ENCODE measurements at regions not wholly inside any gene's neighbourhood (a gene's known extent, or its start where the extent isn't known, plus 50 kb on each side); places are given as distances from the start of the nearest gene placed in this dataset.

DNA sequence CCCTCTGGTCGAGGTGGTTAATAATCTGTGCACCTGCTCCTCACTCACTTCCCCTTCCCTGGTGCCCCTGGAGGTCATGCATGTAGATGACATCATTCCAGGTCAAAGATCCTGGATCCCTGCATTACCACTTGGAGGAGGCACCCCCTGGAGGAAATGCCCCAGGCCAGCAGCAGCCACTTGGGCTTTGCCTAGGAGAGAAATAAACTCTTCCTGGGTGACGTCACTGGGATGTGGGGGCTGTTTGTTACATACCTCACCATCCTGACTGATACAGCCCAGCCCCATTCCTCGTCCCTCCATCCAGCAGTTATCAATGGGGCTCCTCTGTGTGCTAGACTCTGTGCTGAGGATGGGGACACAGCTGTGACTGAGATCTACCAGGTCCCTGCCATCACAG lies 433.6 kb downstream of the PTPRU start:
- no peak for DNase-seq (ENCODE audit: low read depth)
- H3K4me3 ChIP-seq (ENCODE audit: low read depth, low read length), result no peak overlapping the region
- no peak for TF ChIP-seq MYC (IDR thresholded peaks at IDR 0.05; ENCODE audit: low read depth, low read length)
- TF ChIP-seq POLR2A (IDR thresholded peaks at IDR 0.05; ENCODE audit: extremely low read depth, insufficient read length), result no peak
- TF ChIP-seq, protein P1, sequence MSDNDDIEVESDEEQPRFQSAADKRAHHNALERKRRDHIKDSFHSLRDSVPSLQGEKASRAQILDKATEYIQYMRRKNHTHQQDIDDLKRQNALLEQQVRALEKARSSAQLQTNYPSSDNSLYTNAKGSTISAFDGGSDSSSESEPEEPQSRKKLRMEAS (IDR thresholded peaks at IDR 0.05; ENCODE audit: low read depth, low read length), result no peak
- TF ChIP-seq, protein P2, sequence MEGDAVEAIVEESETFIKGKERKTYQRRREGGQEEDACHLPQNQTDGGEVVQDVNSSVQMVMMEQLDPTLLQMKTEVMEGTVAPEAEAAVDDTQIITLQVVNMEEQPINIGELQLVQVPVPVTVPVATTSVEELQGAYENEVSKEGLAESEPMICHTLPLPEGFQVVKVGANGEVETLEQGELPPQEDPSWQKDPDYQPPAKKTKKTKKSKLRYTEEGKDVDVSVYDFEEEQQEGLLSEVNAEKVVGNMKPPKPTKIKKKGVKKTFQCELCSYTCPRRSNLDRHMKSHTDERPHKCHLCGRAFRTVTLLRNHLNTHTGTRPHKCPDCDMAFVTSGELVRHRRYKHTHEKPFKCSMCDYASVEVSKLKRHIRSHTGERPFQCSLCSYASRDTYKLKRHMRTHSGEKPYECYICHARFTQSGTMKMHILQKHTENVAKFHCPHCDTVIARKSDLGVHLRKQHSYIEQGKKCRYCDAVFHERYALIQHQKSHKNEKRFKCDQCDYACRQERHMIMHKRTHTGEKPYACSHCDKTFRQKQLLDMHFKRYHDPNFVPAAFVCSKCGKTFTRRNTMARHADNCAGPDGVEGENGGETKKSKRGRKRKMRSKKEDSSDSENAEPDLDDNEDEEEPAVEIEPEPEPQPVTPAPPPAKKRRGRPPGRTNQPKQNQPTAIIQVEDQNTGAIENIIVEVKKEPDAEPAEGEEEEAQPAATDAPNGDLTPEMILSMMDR (IDR thresholded peaks at IDR 0.05; ENCODE audit: low read depth, low read length), result no peak

DNA sequence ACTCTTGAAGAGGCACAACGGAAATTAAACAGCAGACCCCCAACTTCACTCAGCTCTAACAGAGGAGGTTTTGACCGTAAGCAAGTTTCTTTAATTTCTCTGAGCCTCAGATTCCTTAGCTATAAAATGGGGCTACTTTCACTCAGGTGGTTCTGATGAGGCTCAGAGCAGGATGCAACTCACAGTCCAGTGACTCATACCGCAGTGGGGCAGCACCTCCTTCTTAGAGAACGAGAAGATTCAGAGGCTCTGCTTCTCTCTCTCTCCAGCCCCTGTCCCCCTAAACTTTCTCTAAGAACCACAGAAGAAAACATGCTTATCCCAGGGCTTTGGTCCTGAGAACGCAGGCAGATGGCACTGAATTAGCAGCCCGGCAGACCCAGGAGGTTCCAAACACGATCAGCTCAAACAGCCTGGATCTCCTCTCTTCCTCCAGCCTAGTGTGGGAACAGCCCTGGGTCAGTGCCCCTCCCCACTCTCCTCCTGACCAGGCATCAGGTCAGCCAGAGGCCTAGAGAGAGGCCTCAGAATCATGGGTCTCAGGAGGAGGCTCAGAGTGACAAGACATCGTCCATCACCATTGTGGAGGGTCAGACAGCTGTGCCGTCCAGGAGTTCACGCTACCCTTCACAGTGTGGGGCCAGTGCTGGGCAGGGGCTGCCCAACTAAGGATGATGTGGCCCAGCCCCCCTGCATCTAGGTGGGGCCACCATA lies 433.0 kb downstream of the PTPRU start:
- TF ChIP-seq, protein P2 (IDR thresholded peaks at IDR 0.05; ENCODE audit: low read depth, low read length), result no peak
- TF ChIP-seq, protein P1 (IDR thresholded peaks at IDR 0.05; ENCODE audit: low read depth, low read length), result no peak
- no peak for TF ChIP-seq MYC (IDR thresholded peaks at IDR 0.05; ENCODE audit: low read depth, low read length)
- TF ChIP-seq POLR2A (IDR thresholded peaks at IDR 0.05; ENCODE audit: extremely low read depth, insufficient read length), result no peak
- H3K4me3 ChIP-seq (ENCODE audit: low read depth, low read length), result no peak overlapping the region
- DNase-seq (ENCODE audit: low read depth), result no peak

DNA sequence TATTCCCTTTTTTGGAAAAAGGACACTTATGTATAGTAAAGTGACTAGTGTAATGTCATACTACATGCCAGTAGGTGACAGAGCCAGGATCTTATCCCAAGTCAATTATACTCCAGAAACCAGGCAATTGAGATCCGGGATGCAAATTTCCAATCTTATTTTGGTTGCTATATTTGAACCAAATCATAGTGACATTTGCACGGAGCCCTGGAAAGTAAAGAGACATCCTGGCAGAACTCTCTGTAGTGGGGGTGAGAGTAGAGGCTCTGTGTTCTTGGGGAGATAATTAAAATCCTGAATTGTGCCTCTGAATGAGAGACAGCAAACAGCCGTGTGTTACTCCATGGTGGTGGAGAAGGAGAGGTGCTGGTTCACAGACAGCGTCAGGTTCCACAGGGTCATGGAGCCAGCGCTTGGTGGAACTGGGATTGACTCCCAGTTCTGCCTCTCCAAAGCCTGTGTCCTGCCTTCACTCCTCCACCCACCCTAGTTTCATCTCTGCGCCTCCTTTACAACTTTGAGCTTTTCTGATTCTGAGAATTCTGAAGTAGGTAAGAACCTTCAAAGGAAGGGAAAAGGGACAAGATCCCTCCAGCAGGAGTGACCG lies 432.3 kb downstream of the PTPRU start:
- TF ChIP-seq POLR2A (IDR thresholded peaks at IDR 0.05; ENCODE audit: extremely low read depth, insufficient read length) (no peak), MYC (IDR thresholded peaks at IDR 0.05; ENCODE audit: low read depth, low read length) (no peak)
- TF ChIP-seq, protein P1 (IDR thresholded peaks at IDR 0.05; ENCODE audit: low read depth, low read length), result no peak
- TF ChIP-seq, protein P2 (IDR thresholded peaks at IDR 0.05; ENCODE audit: low read depth, low read length), result no peak
- DNase-seq (ENCODE audit: low read depth), result no peak
- no peak overlapping the region for H3K4me3 ChIP-seq (ENCODE audit: low read depth, low read length)

DNA sequence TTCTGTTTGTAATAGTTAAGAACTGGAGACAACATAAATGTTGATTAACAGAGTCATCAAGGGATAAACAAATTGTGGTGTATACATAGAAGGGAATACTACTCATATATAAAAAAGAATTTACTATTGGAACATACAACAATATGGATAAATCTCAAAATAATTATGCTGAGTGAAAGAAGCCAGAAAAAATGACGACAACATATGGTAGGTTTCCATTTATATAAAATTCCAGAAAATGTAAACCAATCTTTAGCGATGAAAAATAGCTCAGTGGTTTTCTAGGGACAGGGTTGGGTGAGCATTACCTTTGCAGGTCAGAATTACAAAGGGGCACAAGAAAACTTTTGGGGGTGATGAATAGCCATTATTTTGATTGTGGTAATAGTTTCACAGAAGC lies 431.6 kb downstream of the PTPRU start:
- TF ChIP-seq POLR2A (IDR thresholded peaks at IDR 0.05; ENCODE audit: extremely low read depth, insufficient read length) (no peak), MYC (IDR thresholded peaks at IDR 0.05; ENCODE audit: low read depth, low read length) (no peak)
- TF ChIP-seq, protein P1 (IDR thresholded peaks at IDR 0.05; ENCODE audit: low read depth, low read length), result no peak
- TF ChIP-seq, protein P2 (IDR thresholded peaks at IDR 0.05; ENCODE audit: low read depth, low read length), result no peak

DNA sequence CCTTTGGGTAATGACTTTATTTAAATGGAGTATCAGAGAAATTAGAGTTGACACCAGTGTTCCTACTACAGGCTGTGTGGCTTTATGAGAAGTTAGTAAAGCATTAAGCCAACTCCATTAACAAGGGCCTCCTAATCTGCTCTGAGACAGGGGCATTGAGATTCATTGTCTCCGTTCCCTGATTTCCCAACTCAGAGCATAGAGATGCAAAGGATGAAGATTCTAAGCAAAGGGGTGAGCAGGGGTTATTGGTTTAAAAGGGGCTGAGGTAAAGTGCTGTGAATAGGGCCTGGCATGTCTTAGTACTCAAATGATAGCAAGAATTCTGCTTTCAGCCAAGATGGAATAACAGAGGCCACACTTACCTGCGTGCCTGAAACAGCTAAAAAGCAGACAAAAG lies 428.4 kb downstream of the PTPRU start:
- H3K4me3 ChIP-seq (ENCODE audit: low read depth, low read length), result no peak overlapping the region
- no peak for DNase-seq (ENCODE audit: low read depth)
- TF ChIP-seq, protein P2 (IDR thresholded peaks at IDR 0.05; ENCODE audit: low read depth, low read length), result no peak
- no peak for TF ChIP-seq MYC (IDR thresholded peaks at IDR 0.05; ENCODE audit: low read depth, low read length)
- TF ChIP-seq, protein P1 (IDR thresholded peaks at IDR 0.05; ENCODE audit: low read depth, low read length), result no peak
- no peak for TF ChIP-seq POLR2A (IDR thresholded peaks at IDR 0.05; ENCODE audit: extremely low read depth, insufficient read length)

More for the DNA sequence above, 431.6 kb downstream of the PTPRU start:
- no peak overlapping the region for H3K4me3 ChIP-seq (ENCODE audit: low read depth, low read length)
- no peak for DNase-seq (ENCODE audit: low read depth)

Data from NB4 (cell line).